A673 (cell line): ENCODE measurements at regions not wholly inside any gene's neighbourhood (a gene's known extent, or its start where the extent isn't known, plus 50 kb on each side); places are given as distances from the start of the nearest gene placed in this dataset.

Source experiments
- BruUV-seq: library from RNA; stranded (reverse); fragments of 400-500 nt; replicated peaks from 2 replicates; lab custom pipeline; 2021; lab: Mats Ljungman, UMichigan
- CTCF ChIA-PET: fragments of 300-600 bp; sonication (Branson Sonifier 250); formaldehyde crosslinking; loops from one replicate; lab custom pipeline; 2022; ENCODE audit warnings: antibody characterized with exemption; lab: Charles Lee
- POLR2A ChIA-PET: fragments of 300-600 bp; sonication (Branson Sonifier 250); formaldehyde crosslinking; loops from one replicate; lab custom pipeline; 2022; ENCODE audit warnings: antibody characterized with exemption; ENCODE audit not compliant: low non-redundant PET; lab: Charles Lee
- DNase-seq: peaks from one replicate; pipeline ENCODE4 v3.0.0-alpha.2; 2015; ENCODE audit warnings: low spot score
- H3K27ac ChIP-seq: fragments of 200-600 bp; sonication (generic); 2 replicates; pipeline ENCODE4 v1.5.1; 2016; ENCODE audit warnings: mixed run types, low read depth, mild to moderate bottlenecking, mixed read lengths, antibody characterized with exemption, low read length; ENCODE audit not compliant: poor library complexity, severe bottlenecking
- H3K27me3 ChIP-seq: fragments of 200-600 bp; sonication (generic); replicated peaks from 2 replicates; pipeline ENCODE4 v1.6.1; 2017; ENCODE audit warnings: mixed run types, low read depth, mild to moderate bottlenecking, mixed read lengths, antibody characterized with exemption, low read length; ENCODE audit not compliant: insufficient read depth, poor library complexity
- H3K36me3 ChIP-seq: fragments of 200-600 bp; sonication (generic); 2 replicates; pipeline ENCODE4 v1.6.1; 2016; ENCODE audit warnings: mixed run types, mild to moderate bottlenecking, mixed read lengths, antibody characterized with exemption, low read length; ENCODE audit not compliant: insufficient read depth, poor library complexity, severe bottlenecking
- H3K4me1 ChIP-seq: fragments of 200-600 bp; sonication (generic); 2 replicates; pipeline ENCODE4 v1.6.1; 2017; ENCODE audit warnings: mixed run types, mild to moderate bottlenecking, mixed read lengths, antibody characterized with exemption, low read length; ENCODE audit not compliant: insufficient read depth, poor library complexity, severe bottlenecking
- H3K4me3 ChIP-seq: fragments of 200-600 bp; sonication (generic); 2 replicates; pipeline ENCODE4 v1.5.1; 2016; ENCODE audit warnings: low read depth, mixed run types, mild to moderate bottlenecking, mixed read lengths, low read length; ENCODE audit not compliant: poor library complexity, severe bottlenecking
- H3K9me3 ChIP-seq: fragments of 200-600 bp; sonication (generic); 2 replicates; pipeline ENCODE4 v1.6.1; 2016; ENCODE audit warnings: mixed run types, low read depth, mild to moderate bottlenecking, mixed read lengths, antibody characterized with exemption, low read length; ENCODE audit not compliant: poor library complexity, severe bottlenecking
- CTCF ChIP-seq: fragments of 300-800, 200-600 bp; sonication (generic); conservative IDR thresholded peaks from 2 replicates; pipeline ENCODE4 v1.5.1; 2017; ENCODE audit warnings: low read depth, mild to moderate bottlenecking, antibody characterized with exemption, low read length, moderate library complexity, mixed read lengths
- EZH2 ChIP-seq: fragments of 200-600 bp; sonication (generic); IDR thresholded peaks from 2 replicates; pipeline ENCODE4 v1.6.1; 2017; ENCODE audit warnings: borderline replicate concordance, low read depth, mild to moderate bottlenecking, mixed read lengths, antibody characterized with exemption, low read length; ENCODE audit not compliant: poor library complexity, severe bottlenecking
- intact Hi-C: fragments of 100-400 bp; cut with micrococcal nuclease; formaldehyde crosslinking; loops from one replicate; pipeline ENCODE4 v1.10.0; 2022; ENCODE audit not compliant: unreplicated experiment

GRCh38 chr6:121639021-121639420, 203.6 kb downstream of the GJA1 start:
- no peaks in the 10 kb centered on the region for H3K36me3 ChIP-seq
- no peaks in the 10 kb centered on the region for H3K4me1 ChIP-seq
- no peak overlapping the region for H3K4me3 ChIP-seq
- H3K27ac ChIP-seq, result no peak overlapping the region
- intact Hi-C loops, result no loop called here
- no peak for DNase-seq
- ChIA-PET POLR2A (no interaction called here), CTCF (no interaction called here)
- TF ChIP-seq EZH2 (no peak), CTCF (no peak)
- H3K9me3 ChIP-seq, result peaks cover 5% of the 10 kb centered on the region
- no peaks in the 10 kb centered on the region for H3K27me3 ChIP-seq
- BruUV-seq, result no TSS peak

- DNase-seq, result no peak
- intact Hi-C loops, result no loop called here
- CTCF ChIA-PET, result no interaction called here
- no peak overlapping the region for H3K4me3 ChIP-seq
- H3K4me1 ChIP-seq, result no peaks in the 10 kb centered on the region
- peaks cover 2% of the 10 kb centered on the region for H3K9me3 ChIP-seq
- no peak overlapping the region for H3K27ac ChIP-seq
- H3K36me3 ChIP-seq, result no peaks in the 10 kb centered on the region
- POLR2A ChIA-PET, result no interaction called here
- no TSS peak for BruUV-seq
- no peaks in the 10 kb centered on the region for H3K27me3 ChIP-seq
- no peak for TF ChIP-seq CTCF
- TF ChIP-seq EZH2, result no peak
Observed at GRCh38 chr6:121641158-121641557, 205.7 kb downstream of the GJA1 start.

- BruUV-seq, result no TSS peak
- Histone ChIP-seq H3K27ac (no peak overlapping the region), H3K9me3 (no peaks in the 10 kb centered on the region), H3K4me1 (no peaks in the 10 kb centered on the region), H3K36me3 (no peaks in the 10 kb centered on the region), H3K4me3 (no peak overlapping the region), H3K27me3 (no peaks in the 10 kb centered on the region)
- TF ChIP-seq EZH2, result no peak
- no peak for TF ChIP-seq CTCF
- DNase-seq, result no peak
- CTCF ChIA-PET, result no interaction called here
- intact Hi-C loops, result no loop called here
- POLR2A ChIA-PET, result no interaction called here
Observed at GRCh38 chr6:121645100-121645745, 209.8 kb downstream of the GJA1 start.
